ENCODE measurements at regions not wholly inside any gene's neighbourhood (a gene's known extent, or its start where the extent isn't known, plus 50 kb on each side); places are given as distances from the start of the nearest gene placed in this dataset.

- TF ChIP-seq, protein P1, sequence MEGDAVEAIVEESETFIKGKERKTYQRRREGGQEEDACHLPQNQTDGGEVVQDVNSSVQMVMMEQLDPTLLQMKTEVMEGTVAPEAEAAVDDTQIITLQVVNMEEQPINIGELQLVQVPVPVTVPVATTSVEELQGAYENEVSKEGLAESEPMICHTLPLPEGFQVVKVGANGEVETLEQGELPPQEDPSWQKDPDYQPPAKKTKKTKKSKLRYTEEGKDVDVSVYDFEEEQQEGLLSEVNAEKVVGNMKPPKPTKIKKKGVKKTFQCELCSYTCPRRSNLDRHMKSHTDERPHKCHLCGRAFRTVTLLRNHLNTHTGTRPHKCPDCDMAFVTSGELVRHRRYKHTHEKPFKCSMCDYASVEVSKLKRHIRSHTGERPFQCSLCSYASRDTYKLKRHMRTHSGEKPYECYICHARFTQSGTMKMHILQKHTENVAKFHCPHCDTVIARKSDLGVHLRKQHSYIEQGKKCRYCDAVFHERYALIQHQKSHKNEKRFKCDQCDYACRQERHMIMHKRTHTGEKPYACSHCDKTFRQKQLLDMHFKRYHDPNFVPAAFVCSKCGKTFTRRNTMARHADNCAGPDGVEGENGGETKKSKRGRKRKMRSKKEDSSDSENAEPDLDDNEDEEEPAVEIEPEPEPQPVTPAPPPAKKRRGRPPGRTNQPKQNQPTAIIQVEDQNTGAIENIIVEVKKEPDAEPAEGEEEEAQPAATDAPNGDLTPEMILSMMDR (IDR thresholded peaks at IDR 0.05): no peak
- TF ChIP-seq POLR2A (IDR thresholded peaks at IDR 0.05): no peak
These were observed 326.7 kb downstream of the BRD1 start for GRCh38 chr22:49500942-49501395.

Measured in esophagus squamous epithelium (tissue), 4 donors.